ENCODE measurements at regions not wholly inside any gene's neighbourhood (a gene's known extent, or its start where the extent isn't known, plus 50 kb on each side); places are given as distances from the start of the nearest gene placed in this dataset.
A peak's percentile ranks its signal among the peaks of the same experiment; 100 is the strongest.

- Mint-ChIP-seq H3K4me1 (no peaks in the 10 kb centered on the region), H3K27ac (no peak overlapping the region), H3K4me3 (peak overlapping the region in 1 of 8 donors; percentile 4), H3K36me3 (no peaks in the 10 kb centered on the region), H3K27me3 (peaks cover 0 to 1% of the 10 kb centered on the region in 2 donors), H3K9me3 (peaks cover 0 to 7% (median 0%) of the 10 kb centered on the region in 8 donors)
- H3K4me1 ChIP-seq (ENCODE audit: insufficient read depth, low read length): no peaks in the 10 kb centered on the region
- ChIA-PET CTCF (ENCODE audit: partially characterized antibody) (no interaction called here), POLR2A (ENCODE audit: partially characterized antibody) (no interaction called here)
- intact Hi-C loops (cut with micrococcal nuclease): no loop called here
- no peaks in the 10 kb centered on the region for H3K27me3 ChIP-seq (ENCODE audit: insufficient read depth, low read length)
- H3K27ac ChIP-seq (ENCODE audit: low read depth, low read length): no peak overlapping the region
- H3K9me3 ChIP-seq (ENCODE audit: control insufficient read depth in 1 of 2, low read length in 2 of 2): no peaks in the 10 kb centered on the region
- H3K36me3 ChIP-seq (ENCODE audit: insufficient read depth, low read length): no peaks in the 10 kb centered on the region
- H3K4me3 ChIP-seq (ENCODE audit: low read length in 2 of 2): no peak overlapping the region
- DNase-seq: no peak
These were observed 126.8 kb upstream of the PSMD7 start for GRCh38 chr16:74169687-74170376.

GRCh38 chr16:74169066-74169465 lies 127.5 kb upstream of the PSMD7 start:
- no peaks in the 10 kb centered on the region for H3K4me1 Mint-ChIP-seq
- no peak overlapping the region for H3K27ac Mint-ChIP-seq
- no peaks in the 10 kb centered on the region for H3K4me1 ChIP-seq (ENCODE audit: insufficient read depth, low read length)
- peaks cover 0 to 7% (median under 1%) of the 10 kb centered on the region in 8 donors for H3K9me3 Mint-ChIP-seq
- ChIA-PET POLR2A (ENCODE audit: partially characterized antibody) (no interaction called here), CTCF (ENCODE audit: partially characterized antibody) (no interaction called here)
- no peak overlapping the region for H3K4me3 Mint-ChIP-seq
- no peak for DNase-seq
- H3K9me3 ChIP-seq (ENCODE audit: control insufficient read depth in 1 of 2, low read length in 2 of 2): no peaks in the 10 kb centered on the region
- H3K27ac ChIP-seq (ENCODE audit: low read depth, low read length): no peak overlapping the region
- H3K4me3 ChIP-seq (ENCODE audit: low read length in 2 of 2): no peak overlapping the region
- no peaks in the 10 kb centered on the region for H3K36me3 Mint-ChIP-seq
- intact Hi-C loops (cut with micrococcal nuclease): no loop called here
- no peaks in the 10 kb centered on the region for H3K36me3 ChIP-seq (ENCODE audit: insufficient read depth, low read length)
- H3K27me3 ChIP-seq (ENCODE audit: insufficient read depth, low read length): no peaks in the 10 kb centered on the region
- no peaks in the 10 kb centered on the region for H3K27me3 Mint-ChIP-seq

GRCh38 chr16:74168445-74168844 lies 128.2 kb upstream of the PSMD7 start:
- Mint-ChIP-seq H3K36me3 (no peaks in the 10 kb centered on the region), H3K9me3 (peaks cover 0 to 9% (median 2%) of the 10 kb centered on the region in 8 donors), H3K4me1 (no peaks in the 10 kb centered on the region), H3K27me3 (peaks cover 0 to 1% of the 10 kb centered on the region in 2 donors), H3K27ac (no peak overlapping the region), H3K4me3 (no peak overlapping the region)
- intact Hi-C loops (cut with micrococcal nuclease): no loop called here
- ChIA-PET CTCF (ENCODE audit: partially characterized antibody) (no interaction called here), POLR2A (ENCODE audit: partially characterized antibody) (no interaction called here)
- no peaks in the 10 kb centered on the region for H3K27me3 ChIP-seq (ENCODE audit: insufficient read depth, low read length)
- H3K4me3 ChIP-seq (ENCODE audit: low read length in 2 of 2): no peak overlapping the region
- no peaks in the 10 kb centered on the region for H3K36me3 ChIP-seq (ENCODE audit: insufficient read depth, low read length)
- no peaks in the 10 kb centered on the region for H3K9me3 ChIP-seq (ENCODE audit: control insufficient read depth in 1 of 2, low read length in 2 of 2)
- DNase-seq: no peak
- H3K4me1 ChIP-seq (ENCODE audit: insufficient read depth, low read length): no peaks in the 10 kb centered on the region
- H3K27ac ChIP-seq (ENCODE audit: low read depth, low read length): no peak overlapping the region

- Histone ChIP-seq H3K36me3 (ENCODE audit: insufficient read depth, low read length) (no peaks in the 10 kb centered on the region), H3K9me3 (ENCODE audit: control insufficient read depth in 1 of 2, low read length in 2 of 2) (no peaks in the 10 kb centered on the region), H3K4me1 (ENCODE audit: insufficient read depth, low read length) (no peaks in the 10 kb centered on the region), H3K27ac (ENCODE audit: low read depth, low read length) (no peak overlapping the region), H3K27me3 (ENCODE audit: insufficient read depth, low read length) (no peaks in the 10 kb centered on the region), H3K4me3 (ENCODE audit: low read length in 2 of 2) (no peak overlapping the region)
- Mint-ChIP-seq H3K27me3 (peaks cover 0 to 1% of the 10 kb centered on the region in 2 donors), H3K36me3 (no peaks in the 10 kb centered on the region), H3K27ac (no peak overlapping the region), H3K4me3 (no peak overlapping the region), H3K9me3 (peaks cover 0 to 12% (median 4%) of the 10 kb centered on the region in 8 donors), H3K4me1 (no peaks in the 10 kb centered on the region)
- intact Hi-C loops (cut with micrococcal nuclease): no loop called here
- POLR2A ChIA-PET (ENCODE audit: partially characterized antibody): no interaction called here
- CTCF ChIA-PET (ENCODE audit: partially characterized antibody): no interaction called here
- DNase-seq: no peak
These were observed 130.2 kb upstream of the PSMD7 start for GRCh38 chr16:74166456-74166855.

- Mint-ChIP-seq H3K27ac (no peak overlapping the region), H3K27me3 (peaks cover 0 to 1% of the 10 kb centered on the region in 2 donors), H3K4me3 (no peak overlapping the region), H3K4me1 (no peaks in the 10 kb centered on the region), H3K36me3 (no peaks in the 10 kb centered on the region), H3K9me3 (peaks cover 0 to 17% (median 7%) of the 10 kb centered on the region in 8 donors)
- Histone ChIP-seq H3K4me1 (ENCODE audit: insufficient read depth, low read length) (no peaks in the 10 kb centered on the region), H3K9me3 (ENCODE audit: control insufficient read depth in 1 of 2, low read length in 2 of 2) (no peaks in the 10 kb centered on the region), H3K27ac (ENCODE audit: low read depth, low read length) (no peak overlapping the region), H3K27me3 (ENCODE audit: insufficient read depth, low read length) (no peaks in the 10 kb centered on the region), H3K4me3 (ENCODE audit: low read length in 2 of 2) (no peak overlapping the region), H3K36me3 (ENCODE audit: insufficient read depth, low read length) (no peaks in the 10 kb centered on the region)
- intact Hi-C loops (cut with micrococcal nuclease): no loop called here
- no peak for DNase-seq
- POLR2A ChIA-PET (ENCODE audit: partially characterized antibody): no interaction called here
- CTCF ChIA-PET (ENCODE audit: partially characterized antibody): no interaction called here
These were observed 131.0 kb upstream of the PSMD7 start for GRCh38 chr16:74165566-74166080.

- no peak overlapping the region for H3K27ac Mint-ChIP-seq
- ChIA-PET POLR2A (ENCODE audit: partially characterized antibody) (no interaction called here), CTCF (ENCODE audit: partially characterized antibody) (no interaction called here)
- intact Hi-C loops (cut with micrococcal nuclease): no loop called here
- no peak overlapping the region for H3K4me3 ChIP-seq (ENCODE audit: low read length in 2 of 2)
- no peak overlapping the region for H3K4me3 Mint-ChIP-seq
- H3K27ac ChIP-seq (ENCODE audit: low read depth, low read length): no peak overlapping the region
- H3K36me3 ChIP-seq (ENCODE audit: insufficient read depth, low read length): no peaks in the 10 kb centered on the region
- DNase-seq: no peak
- H3K36me3 Mint-ChIP-seq: no peaks in the 10 kb centered on the region
- no peaks in the 10 kb centered on the region for H3K4me1 ChIP-seq (ENCODE audit: insufficient read depth, low read length)
- no peaks in the 10 kb centered on the region for H3K9me3 ChIP-seq (ENCODE audit: control insufficient read depth in 1 of 2, low read length in 2 of 2)
- peaks cover 0 to 3% of the 10 kb centered on the region in 2 donors for H3K27me3 Mint-ChIP-seq
- H3K4me1 Mint-ChIP-seq: no peaks in the 10 kb centered on the region
- no peaks in the 10 kb centered on the region for H3K27me3 ChIP-seq (ENCODE audit: insufficient read depth, low read length)
- H3K9me3 Mint-ChIP-seq: peaks cover 0 to 21% (median 9%) of the 10 kb centered on the region in 8 donors
These were observed 135.9 kb upstream of the PSMD7 start for GRCh38 chr16:74160759-74161158.

GRCh38 chr16:74153773-74154172 lies 142.8 kb upstream of the PSMD7 start:
- H3K4me3 ChIP-seq (ENCODE audit: low read length in 2 of 2): no peak overlapping the region
- H3K27ac Mint-ChIP-seq: no peak overlapping the region
- no peaks in the 10 kb centered on the region for H3K4me1 Mint-ChIP-seq
- peaks cover 0 to 15% (median 6%) of the 10 kb centered on the region in 8 donors for H3K9me3 Mint-ChIP-seq
- ChIA-PET POLR2A (ENCODE audit: partially characterized antibody) (no interaction called here), CTCF (ENCODE audit: partially characterized antibody) (no interaction called here)
- DNase-seq: no peak
- no peaks in the 10 kb centered on the region for H3K36me3 ChIP-seq (ENCODE audit: insufficient read depth, low read length)
- no peaks in the 10 kb centered on the region for H3K27me3 ChIP-seq (ENCODE audit: insufficient read depth, low read length)
- H3K27me3 Mint-ChIP-seq: peaks cover 2 to 9% of the 10 kb centered on the region in 2 donors
- no peak overlapping the region for H3K4me3 Mint-ChIP-seq
- intact Hi-C loops (cut with micrococcal nuclease): no loop called here
- H3K27ac ChIP-seq (ENCODE audit: low read depth, low read length): no peak overlapping the region
- H3K9me3 ChIP-seq (ENCODE audit: control insufficient read depth in 1 of 2, low read length in 2 of 2): no peaks in the 10 kb centered on the region
- no peaks in the 10 kb centered on the region for H3K36me3 Mint-ChIP-seq
- no peaks in the 10 kb centered on the region for H3K4me1 ChIP-seq (ENCODE audit: insufficient read depth, low read length)
